ENCODE measurements at regions not wholly inside any gene's neighbourhood (a gene's known extent, or its start where the extent isn't known, plus 50 kb on each side); places are given as distances from the start of the nearest gene placed in this dataset.
"Not testable (repeated sequence)": the region's sequence is repeated elsewhere in the genome, so short reads cannot be mapped to it uniquely, and the experiment has no call there.

- FAIRE-seq; H3K23me2 ChIP-seq (ENCODE audit: low read depth, low read length): not testable (repeated sequence)
These were observed 153.0 kb upstream of the ZNF469 start for GRCh38 chr16:88229710-88230109.

GRCh38 chr16:88230276-88230966, 152.3 kb upstream of the ZNF469 start:
- H2BK5ac ChIP-seq (ENCODE audit: low read depth, low read length); H2BK12ac ChIP-seq (ENCODE audit: low read depth, low read length); H3K4me2 ChIP-seq (ENCODE audit: insufficient read depth in 1 of 2, low read depth in 2 of 2, low read length in 2 of 2); H3K23me2 ChIP-seq (ENCODE audit: low read depth, low read length); H3K4ac ChIP-seq (replicated peaks; ENCODE audit: insufficient read length, low read depth, low read length); H4K5ac ChIP-seq (ENCODE audit: insufficient read length, low read depth, low read length); H2AK5ac ChIP-seq (ENCODE audit: low read depth, low read length); H3K36me3 ChIP-seq (ENCODE audit: control insufficient read depth in 2 of 4, insufficient read depth in 4 of 4, low read length in 3 of 4); H2BK20ac ChIP-seq (ENCODE audit: low read length); H3K14ac ChIP-seq (ENCODE audit: insufficient read length); H4K20me1 ChIP-seq (replicated peaks in 1 of 2; ENCODE audit: control insufficient read depth in 1 of 2, insufficient read depth in 2 of 2, low read length in 2 of 2); POLR2A ChIA-PET (ENCODE audit: partially characterized antibody); H2BK15ac ChIP-seq (ENCODE audit: low read length); H4K8ac ChIP-seq (ENCODE audit: extremely low read depth, insufficient read depth, low read length); H3K9me3 ChIP-seq (ENCODE audit: insufficient read depth in 2 of 2, low read depth in 1 of 2, low read length in 1 of 2); H3K9ac ChIP-seq (replicated peaks in 1 of 4; ENCODE audit: extremely low read depth in 1 of 4, low read depth in 3 of 4, low read length in 3 of 4); H3K79me1 ChIP-seq (ENCODE audit: low read depth, low read length); H2BK120ac ChIP-seq (replicated peaks; ENCODE audit: low read depth, low read length); H3K4me1 ChIP-seq (replicated peaks in 1 of 4; ENCODE audit: control insufficient read depth in 3 of 4, insufficient read depth in 4 of 4, low read length in 3 of 4); DNase-seq (ENCODE audit: low read depth in 1 of 2, low spot score in 2 of 2); H3K79me2 ChIP-seq (ENCODE audit: control insufficient read depth in 1 of 2, insufficient read depth in 2 of 2, low read length in 2 of 2); H4K91ac ChIP-seq (replicated peaks; ENCODE audit: insufficient read length, low read length); H3K56ac ChIP-seq (replicated peaks; ENCODE audit: insufficient read length, low read depth, low read length); H3K23ac ChIP-seq (ENCODE audit: insufficient read length); H3K27me3 ChIP-seq (replicated peaks in 1 of 4; ENCODE audit: control insufficient read depth in 3 of 4, extremely low read depth in 1 of 4, insufficient read depth in 3 of 4, low read length in 3 of 4); H2AFZ ChIP-seq (ENCODE audit: low read length); H3K27ac ChIP-seq (ENCODE audit: low read depth, low read length); CTCF ChIA-PET (ENCODE audit: partially characterized antibody); H3K4me3 ChIP-seq (ENCODE audit: extremely low read depth in 1 of 4, insufficient read depth in 2 of 4, low read depth in 3 of 4, low read length in 4 of 4); H3K18ac ChIP-seq (ENCODE audit: extremely low read depth, low read length): not testable (repeated sequence)
- peak; percentile 50 for FAIRE-seq
- 86% methylated on average over 8 of the region's 24 CpGs; no CpG with 5 or more reads in 1 of the 2 experiments for WGBS, 2 experiments (ENCODE audit: extremely low coverage in 1 of 2, insufficient coverage in 1 of 2, insufficient read length in 1 of 2, insufficient replicate concordance in 2 of 2, low coverage in 1 of 2, low lambda C conversion rate in 2 of 2, missing lambda C conversion rate in 1 of 2)

More at GRCh38 chr16:88229710-88230109, 153.0 kb upstream of the ZNF469 start:
- H4K91ac ChIP-seq (replicated peaks; ENCODE audit: insufficient read length, low read length); H2BK12ac ChIP-seq (ENCODE audit: low read depth, low read length); H2AFZ ChIP-seq (ENCODE audit: low read length); H4K8ac ChIP-seq (ENCODE audit: extremely low read depth, insufficient read depth, low read length); H4K20me1 ChIP-seq (replicated peaks in 1 of 2; ENCODE audit: control insufficient read depth in 1 of 2, insufficient read depth in 2 of 2, low read length in 2 of 2); H3K79me1 ChIP-seq (ENCODE audit: low read depth, low read length); H2BK20ac ChIP-seq (ENCODE audit: low read length); H3K9me3 ChIP-seq (ENCODE audit: insufficient read depth in 2 of 2, low read depth in 1 of 2, low read length in 1 of 2); H3K79me2 ChIP-seq (ENCODE audit: control insufficient read depth in 1 of 2, insufficient read depth in 2 of 2, low read length in 2 of 2); H3K14ac ChIP-seq (ENCODE audit: insufficient read length); H3K4me2 ChIP-seq (ENCODE audit: insufficient read depth in 1 of 2, low read depth in 2 of 2, low read length in 2 of 2); H3K23ac ChIP-seq (ENCODE audit: insufficient read length); DNase-seq (ENCODE audit: low read depth in 1 of 2, low spot score in 2 of 2); H3K4ac ChIP-seq (replicated peaks; ENCODE audit: insufficient read length, low read depth, low read length); H3K36me3 ChIP-seq (ENCODE audit: control insufficient read depth in 2 of 4, insufficient read depth in 4 of 4, low read length in 3 of 4); H3K4me3 ChIP-seq (ENCODE audit: extremely low read depth in 1 of 4, insufficient read depth in 2 of 4, low read depth in 3 of 4, low read length in 4 of 4); H3K27ac ChIP-seq (ENCODE audit: low read depth, low read length); H3K4me1 ChIP-seq (replicated peaks in 1 of 4; ENCODE audit: control insufficient read depth in 3 of 4, insufficient read depth in 4 of 4, low read length in 3 of 4); H2AK5ac ChIP-seq (ENCODE audit: low read depth, low read length); H3K18ac ChIP-seq (ENCODE audit: extremely low read depth, low read length); H3K9ac ChIP-seq (replicated peaks in 1 of 4; ENCODE audit: extremely low read depth in 1 of 4, low read depth in 3 of 4, low read length in 3 of 4); H3K27me3 ChIP-seq (replicated peaks in 1 of 4; ENCODE audit: control insufficient read depth in 3 of 4, extremely low read depth in 1 of 4, insufficient read depth in 3 of 4, low read length in 3 of 4); CTCF ChIA-PET (ENCODE audit: partially characterized antibody); H2BK15ac ChIP-seq (ENCODE audit: low read length); H3K56ac ChIP-seq (replicated peaks; ENCODE audit: insufficient read length, low read depth, low read length); H2BK5ac ChIP-seq (ENCODE audit: low read depth, low read length); H2BK120ac ChIP-seq (replicated peaks; ENCODE audit: low read depth, low read length); POLR2A ChIA-PET (ENCODE audit: partially characterized antibody); H4K5ac ChIP-seq (ENCODE audit: insufficient read length, low read depth, low read length): not testable (repeated sequence)
- 84% methylated on average over 7 of the region's 12 CpGs; no CpG with 5 or more reads in 1 of the 2 experiments for WGBS, 2 experiments (ENCODE audit: extremely low coverage in 1 of 2, insufficient coverage in 1 of 2, insufficient read length in 1 of 2, insufficient replicate concordance in 2 of 2, low coverage in 1 of 2, low lambda C conversion rate in 2 of 2, missing lambda C conversion rate in 1 of 2)

Data from H1 (cell line).